ENCODE measurements at regions not wholly inside any gene's neighbourhood (a gene's known extent, or its start where the extent isn't known, plus 50 kb on each side); places are given as distances from the start of the nearest gene placed in this dataset.

DNA sequence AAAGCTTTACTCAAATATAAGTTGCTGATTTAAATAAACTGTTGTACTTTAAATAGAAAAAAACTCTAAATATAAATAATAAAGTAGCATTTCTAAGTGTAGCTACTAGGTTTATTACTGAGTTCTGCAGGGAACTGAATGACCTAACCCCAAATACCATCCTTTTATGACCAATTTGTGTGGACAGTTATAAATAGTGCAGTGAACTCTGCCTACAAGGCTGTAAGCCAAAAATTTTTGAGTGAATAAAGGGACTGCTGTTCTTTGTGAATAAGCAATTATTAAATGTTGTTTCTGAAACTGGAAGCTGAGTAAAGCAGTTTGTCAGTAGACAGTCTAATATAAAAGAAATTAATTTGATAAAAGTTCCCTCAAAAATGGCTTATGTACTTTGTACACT is 90.8 kb upstream of the ELOVL5 start:
- H3K27me3 ChIP-seq (ENCODE audit: control insufficient read depth, insufficient read depth, low read length), result peaks cover 6% of the 10 kb centered on the region; the same call in 1 of the 2 replicates
- no peaks in the 10 kb centered on the region; the same call in 1 of the 2 replicates for H3K36me3 ChIP-seq (ENCODE audit: control insufficient read depth, insufficient read depth, low read length)
- POLR2A ChIA-PET, result no interaction called here
- peaks cover 4% of the 10 kb centered on the region; the same call in 1 of the 2 replicates for H3K4me1 ChIP-seq (ENCODE audit: control insufficient read depth, insufficient read depth, low read length)
- no peak for ATAC-seq
- CTCF ChIA-PET, result no interaction called here
- TF ChIP-seq TCF7L2 (IDR thresholded peaks at IDR 0.05; ENCODE audit: low read depth, low read length), result no peak
- TF ChIP-seq SIN3A (IDR thresholded peaks at IDR 0.05; ENCODE audit: borderline replicate concordance, insufficient read depth, low read depth, low read length), result no peak
- no peak for DNase-seq (ENCODE audit: low read depth, low spot score)
- H3K9me3 ChIP-seq (ENCODE audit: control insufficient read depth, insufficient read depth, low read depth, low read length), result no peaks in the 10 kb centered on the region
- in situ Hi-C loops (cut with HindIII; ENCODE audit: low pct_unique_long_range_greater_than_20kb, low sequenced_read_pairs) (no loop called here), intact Hi-C loops (cut with micrococcal nuclease; ENCODE audit: unreplicated experiment) (no loop called here)
- no peak overlapping the region for H3K4me3 ChIP-seq (ENCODE audit: low read depth in 2 of 2, low read length in 2 of 2)
- H3K27ac ChIP-seq (ENCODE audit: low read length), result no peak overlapping the region
- no TSS peak for BruUV-seq (replicated peaks)

DNA sequence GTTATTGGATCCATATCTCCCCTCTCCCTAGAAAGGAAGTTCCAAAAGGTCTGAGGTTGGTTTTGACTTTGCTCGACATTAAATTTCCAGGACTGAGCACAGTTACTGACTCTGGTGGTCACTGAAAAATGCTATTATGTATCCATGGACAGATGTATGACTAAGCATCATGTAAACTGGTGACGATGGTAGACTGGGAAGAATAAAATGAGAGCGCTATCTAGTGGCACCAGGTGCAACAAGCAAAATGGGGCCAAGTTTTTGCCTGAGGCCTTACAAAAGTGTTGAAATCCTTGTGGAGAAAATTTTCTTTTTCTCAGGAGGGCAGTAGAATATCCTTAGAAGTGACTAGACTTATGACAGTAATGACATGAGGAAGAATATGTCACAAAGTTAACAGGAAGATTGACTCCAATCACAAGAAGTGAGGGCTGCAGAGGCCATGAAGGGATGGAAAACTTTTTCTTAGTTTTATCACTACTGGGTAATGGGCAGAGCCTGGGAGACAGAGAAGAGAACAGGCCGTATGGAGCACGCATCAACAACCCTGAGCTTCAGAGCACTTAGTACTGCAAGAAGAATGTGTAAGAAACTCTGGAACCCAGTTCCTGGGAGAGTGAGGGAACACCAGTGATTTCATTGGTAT is 88.9 kb upstream of the ELOVL5 start:
- no TSS peak for BruUV-seq (replicated peaks)
- Histone ChIP-seq H3K27me3 (ENCODE audit: control insufficient read depth, insufficient read depth, low read length) (no peaks in the 10 kb centered on the region; the same call in 1 of the 2 replicates), H3K36me3 (ENCODE audit: control insufficient read depth, insufficient read depth, low read length) (no peaks in the 10 kb centered on the region), H3K27ac (ENCODE audit: low read length) (peak overlapping the region; percentile 35), H3K9me3 (ENCODE audit: control insufficient read depth, insufficient read depth, low read depth, low read length) (no peaks in the 10 kb centered on the region), H3K4me3 (ENCODE audit: low read depth in 2 of 2, low read length in 2 of 2) (no peak overlapping the region), H3K4me1 (ENCODE audit: control insufficient read depth, insufficient read depth, low read length) (peaks cover 4% of the 10 kb centered on the region; the same call in 1 of the 2 replicates)
- DNase-seq (ENCODE audit: low read depth, low spot score) (peak; percentile 48), ATAC-seq (peak; percentile 96)
- in situ Hi-C loops (cut with HindIII; ENCODE audit: low pct_unique_long_range_greater_than_20kb, low sequenced_read_pairs), result no loop called here
- intact Hi-C loops (cut with micrococcal nuclease; ENCODE audit: unreplicated experiment), result loop anchor here (1.0 kb wide), 1 partner anchor 266 kb away; no protein-coding TSS in a partner anchor
- CTCF ChIA-PET, result interaction anchor here (0.7 kb wide), 1 partner anchor 94 kb away, joined by 3 read pairs; no protein-coding TSS in a partner anchor
- TF ChIP-seq, protein P1, sequence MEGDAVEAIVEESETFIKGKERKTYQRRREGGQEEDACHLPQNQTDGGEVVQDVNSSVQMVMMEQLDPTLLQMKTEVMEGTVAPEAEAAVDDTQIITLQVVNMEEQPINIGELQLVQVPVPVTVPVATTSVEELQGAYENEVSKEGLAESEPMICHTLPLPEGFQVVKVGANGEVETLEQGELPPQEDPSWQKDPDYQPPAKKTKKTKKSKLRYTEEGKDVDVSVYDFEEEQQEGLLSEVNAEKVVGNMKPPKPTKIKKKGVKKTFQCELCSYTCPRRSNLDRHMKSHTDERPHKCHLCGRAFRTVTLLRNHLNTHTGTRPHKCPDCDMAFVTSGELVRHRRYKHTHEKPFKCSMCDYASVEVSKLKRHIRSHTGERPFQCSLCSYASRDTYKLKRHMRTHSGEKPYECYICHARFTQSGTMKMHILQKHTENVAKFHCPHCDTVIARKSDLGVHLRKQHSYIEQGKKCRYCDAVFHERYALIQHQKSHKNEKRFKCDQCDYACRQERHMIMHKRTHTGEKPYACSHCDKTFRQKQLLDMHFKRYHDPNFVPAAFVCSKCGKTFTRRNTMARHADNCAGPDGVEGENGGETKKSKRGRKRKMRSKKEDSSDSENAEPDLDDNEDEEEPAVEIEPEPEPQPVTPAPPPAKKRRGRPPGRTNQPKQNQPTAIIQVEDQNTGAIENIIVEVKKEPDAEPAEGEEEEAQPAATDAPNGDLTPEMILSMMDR (IDR thresholded peaks at IDR 0.05), result peak; percentile 82
- TF ChIP-seq, protein P2, sequence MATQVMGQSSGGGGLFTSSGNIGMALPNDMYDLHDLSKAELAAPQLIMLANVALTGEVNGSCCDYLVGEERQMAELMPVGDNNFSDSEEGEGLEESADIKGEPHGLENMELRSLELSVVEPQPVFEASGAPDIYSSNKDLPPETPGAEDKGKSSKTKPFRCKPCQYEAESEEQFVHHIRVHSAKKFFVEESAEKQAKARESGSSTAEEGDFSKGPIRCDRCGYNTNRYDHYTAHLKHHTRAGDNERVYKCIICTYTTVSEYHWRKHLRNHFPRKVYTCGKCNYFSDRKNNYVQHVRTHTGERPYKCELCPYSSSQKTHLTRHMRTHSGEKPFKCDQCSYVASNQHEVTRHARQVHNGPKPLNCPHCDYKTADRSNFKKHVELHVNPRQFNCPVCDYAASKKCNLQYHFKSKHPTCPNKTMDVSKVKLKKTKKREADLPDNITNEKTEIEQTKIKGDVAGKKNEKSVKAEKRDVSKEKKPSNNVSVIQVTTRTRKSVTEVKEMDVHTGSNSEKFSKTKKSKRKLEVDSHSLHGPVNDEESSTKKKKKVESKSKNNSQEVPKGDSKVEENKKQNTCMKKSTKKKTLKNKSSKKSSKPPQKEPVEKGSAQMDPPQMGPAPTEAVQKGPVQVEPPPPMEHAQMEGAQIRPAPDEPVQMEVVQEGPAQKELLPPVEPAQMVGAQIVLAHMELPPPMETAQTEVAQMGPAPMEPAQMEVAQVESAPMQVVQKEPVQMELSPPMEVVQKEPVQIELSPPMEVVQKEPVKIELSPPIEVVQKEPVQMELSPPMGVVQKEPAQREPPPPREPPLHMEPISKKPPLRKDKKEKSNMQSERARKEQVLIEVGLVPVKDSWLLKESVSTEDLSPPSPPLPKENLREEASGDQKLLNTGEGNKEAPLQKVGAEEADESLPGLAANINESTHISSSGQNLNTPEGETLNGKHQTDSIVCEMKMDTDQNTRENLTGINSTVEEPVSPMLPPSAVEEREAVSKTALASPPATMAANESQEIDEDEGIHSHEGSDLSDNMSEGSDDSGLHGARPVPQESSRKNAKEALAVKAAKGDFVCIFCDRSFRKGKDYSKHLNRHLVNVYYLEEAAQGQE (IDR thresholded peaks at IDR 0.05; ENCODE audit: insufficient read depth in 1 of 2, low read depth in 2 of 2, low read length in 1 of 2), result no peak
- POLR2A ChIA-PET, result no interaction called here
